ENCODE measurements at regions not wholly inside any gene's neighbourhood (a gene's known extent, or its start where the extent isn't known, plus 50 kb on each side); places are given as distances from the start of the nearest gene placed in this dataset.

GRCh38 chr3:135766115-135766514, 199.4 kb upstream of the PPP2R3A start:
- H3K9ac ChIP-seq (ENCODE audit: low read depth in 1 of 2, low read length in 2 of 2): no peak overlapping the region
- no peaks in the 10 kb centered on the region for H3K4me1 ChIP-seq (ENCODE audit: control insufficient read depth in 4 of 4, insufficient read depth in 4 of 4, low read length in 3 of 4)
- WGBS: 64% methylated on average over 2 of the region's 2 CpGs
- no peak for TF ChIP-seq FOXA1 (IDR thresholded peaks at IDR 0.05)
- TF ChIP-seq GABPA (IDR thresholded peaks at IDR 0.05 in 1 of 2, conservative IDR thresholded peaks at IDR 0.05 in 1 of 2): no peak
- no peak for TF ChIP-seq CTCF (IDR thresholded peaks at IDR 0.05; ENCODE audit: low read depth, low read length, missing input control)
- no peak for TF ChIP-seq NR2F2 (IDR thresholded peaks at IDR 0.05)
- TF ChIP-seq MAX (IDR thresholded peaks at IDR 0.05): no peak
- no peak for TF ChIP-seq ATF3 (IDR thresholded peaks at IDR 0.05)
- TF ChIP-seq HNF4A (conservative IDR thresholded peaks at IDR 0.05): no peak
- no peaks in the 10 kb centered on the region for H3K27me3 ChIP-seq (ENCODE audit: control insufficient read depth in 4 of 4, insufficient read depth in 4 of 4, low read length in 3 of 4)
- no peak overlapping the region for H3K27ac ChIP-seq (ENCODE audit: low read depth in 1 of 2, low read length in 2 of 2)
- DNase-seq (ENCODE audit: low spot score): no peak
- no peaks in the 10 kb centered on the region for H3K36me3 ChIP-seq (ENCODE audit: control insufficient read depth in 4 of 4, insufficient read depth in 3 of 4, low read depth in 1 of 4, low read length in 3 of 4)
- no peaks in the 10 kb centered on the region for H3K9me3 ChIP-seq (ENCODE audit: control insufficient read depth in 4 of 4, low read length in 3 of 4)
- no peak overlapping the region for H3K4me3 ChIP-seq (ENCODE audit: low read depth in 1 of 3, low read length in 3 of 3)

GRCh38 chr3:135771760-135772159, 193.8 kb upstream of the PPP2R3A start:
- WGBS: 56% methylated on average over 3 of the region's 3 CpGs
- no peaks in the 10 kb centered on the region for H3K27me3 ChIP-seq (ENCODE audit: control insufficient read depth in 4 of 4, insufficient read depth in 4 of 4, low read length in 3 of 4)

More at GRCh38 chr3:135771760-135772159, 193.8 kb upstream of the PPP2R3A start:
- Histone ChIP-seq H3K4me1 (ENCODE audit: control insufficient read depth in 4 of 4, insufficient read depth in 4 of 4, low read length in 3 of 4) (no peaks in the 10 kb centered on the region), H3K9ac (ENCODE audit: low read depth in 1 of 2, low read length in 2 of 2) (no peak overlapping the region), H3K4me3 (ENCODE audit: low read depth in 1 of 3, low read length in 3 of 3) (no peak overlapping the region), H3K9me3 (ENCODE audit: control insufficient read depth in 4 of 4, low read length in 3 of 4) (no peaks in the 10 kb centered on the region), H3K27ac (ENCODE audit: low read depth in 1 of 2, low read length in 2 of 2) (no peak overlapping the region), H3K36me3 (ENCODE audit: control insufficient read depth in 4 of 4, insufficient read depth in 3 of 4, low read depth in 1 of 4, low read length in 3 of 4) (no peaks in the 10 kb centered on the region)
- DNase-seq (ENCODE audit: low spot score): no peak
- TF ChIP-seq GABPA (IDR thresholded peaks at IDR 0.05 in 1 of 2, conservative IDR thresholded peaks at IDR 0.05 in 1 of 2) (no peak), EGR1 (IDR thresholded peaks at IDR 0.05; ENCODE audit: low read depth in 2 of 2) (no peak), JUND (IDR thresholded peaks at IDR 0.05) (no peak), HNF4G (IDR thresholded peaks at IDR 0.05) (no peak), ZBTB33 (IDR thresholded peaks at IDR 0.05) (no peak), CTCF (IDR thresholded peaks at IDR 0.05; ENCODE audit: low read depth, low read length, missing input control) (no peak), RXRA (IDR thresholded peaks at IDR 0.05) (no peak)

All from liver (tissue), 8 donors.